ENCODE measurements at regions not wholly inside any gene's neighbourhood (a gene's known extent, or its start where the extent isn't known, plus 50 kb on each side); places are given as distances from the start of the nearest gene placed in this dataset.

DNA sequence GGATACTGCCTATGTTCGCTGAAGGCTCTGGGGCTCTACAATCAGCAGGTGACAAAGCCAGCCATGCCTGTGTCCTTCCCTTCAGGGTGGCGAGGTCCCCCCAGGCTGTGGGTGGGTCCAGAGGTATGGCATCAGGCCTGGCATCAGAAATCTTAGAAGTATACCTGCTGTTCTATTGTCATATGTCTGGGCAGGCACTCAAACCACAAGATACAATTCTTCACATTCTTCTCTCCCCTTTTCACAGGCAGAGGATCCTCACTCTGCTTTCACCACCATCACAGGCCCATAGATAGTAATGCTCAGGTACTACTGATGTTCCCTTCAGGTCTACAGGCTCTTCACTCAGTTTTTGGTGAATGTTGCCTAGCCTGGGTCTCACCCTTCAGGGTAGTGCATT, 1180.0 kb upstream of the CITED2 start:
- TF ChIP-seq EZH2 (IDR thresholded peaks at IDR 0.05; ENCODE audit: borderline replicate concordance, low read depth, low read length) (no peak), POLR2AphosphoS5 (IDR thresholded peaks at IDR 0.05; ENCODE audit: control insufficient read depth, insufficient read depth, low read depth, low read length) (no peak), CSDE1 (IDR thresholded peaks at IDR 0.05) (no peak)

Data from K562 (cell line).